HG03097 (cell line): ENCODE measurements at regions not wholly inside any gene's neighbourhood (a gene's known extent, or its start where the extent isn't known, plus 50 kb on each side); places are given as distances from the start of the nearest gene placed in this dataset.
"Not testable (repeated sequence)": the region's sequence is repeated elsewhere in the genome, so short reads cannot be mapped to it uniquely, and the experiment has no call there.

ENCODE experiments used
- ATAC-seq: cut with Tn5 transposase; IDR thresholded peaks from one replicate; pipeline ENCODE4 v1.9.1; 2021; ENCODE audit not compliant: unreplicated experiment, low FRiP score

DNA sequence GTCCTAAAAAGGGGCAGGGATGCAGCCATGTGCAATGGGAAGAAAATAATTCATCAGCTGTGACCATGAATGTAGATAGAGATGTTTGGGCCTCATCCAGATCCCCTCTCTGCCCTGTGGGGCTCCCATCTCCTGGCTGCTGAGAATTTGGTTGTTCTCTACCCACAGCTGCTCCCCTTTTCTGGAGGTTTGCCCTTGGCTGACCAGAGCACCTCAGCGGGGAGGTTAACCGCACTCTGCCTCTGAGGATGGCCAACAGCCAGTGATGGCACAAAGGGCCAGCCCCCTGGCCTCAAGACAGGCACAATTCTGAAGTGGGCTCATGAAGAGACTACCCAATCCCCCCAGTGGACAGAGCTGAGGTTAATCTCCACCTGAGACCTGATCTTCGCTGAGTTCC lies 61.5 kb upstream of the SERP2 start:
- ATAC-seq: no peak

DNA sequence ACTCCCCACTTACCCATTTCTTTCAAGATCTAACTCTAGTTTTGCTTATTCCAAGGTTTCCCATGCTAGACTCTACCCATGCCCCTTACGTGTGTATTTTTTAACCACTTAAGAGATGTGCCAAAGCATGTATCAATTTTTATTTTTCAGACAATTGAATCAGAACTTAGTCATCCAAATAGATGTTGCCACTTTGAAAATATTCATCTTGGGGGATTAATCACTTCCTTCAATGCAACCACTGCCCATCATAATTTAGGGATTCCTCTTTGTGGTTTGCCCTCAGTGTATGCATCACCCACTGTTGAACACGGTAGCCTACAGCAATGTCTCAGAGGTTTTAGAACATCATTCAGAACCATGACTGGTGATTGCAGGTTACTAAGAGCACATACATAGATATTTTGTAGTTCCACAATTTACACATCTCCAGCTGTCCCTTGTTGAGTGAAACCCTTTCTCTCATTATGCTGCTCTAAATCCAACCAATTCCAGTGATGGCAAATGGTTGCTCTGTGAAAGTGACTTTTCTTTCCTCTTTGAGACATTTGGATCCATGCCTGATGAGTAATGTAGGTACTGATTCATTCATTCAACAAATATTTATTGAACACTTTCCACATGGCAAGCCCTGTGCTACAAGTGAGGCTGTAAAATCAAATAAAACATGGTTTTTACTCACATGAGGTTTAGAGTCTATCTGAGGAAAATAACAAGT lies 60.6 kb upstream of the SERP2 start:
- no peak for ATAC-seq

GRCh38 chr13:44313674-44314073 lies 60.0 kb upstream of the SERP2 start:
- no peak for ATAC-seq

GRCh38 chr13:44314160-44314559 lies 59.5 kb upstream of the SERP2 start:
- ATAC-seq: not testable (repeated sequence)

DNA sequence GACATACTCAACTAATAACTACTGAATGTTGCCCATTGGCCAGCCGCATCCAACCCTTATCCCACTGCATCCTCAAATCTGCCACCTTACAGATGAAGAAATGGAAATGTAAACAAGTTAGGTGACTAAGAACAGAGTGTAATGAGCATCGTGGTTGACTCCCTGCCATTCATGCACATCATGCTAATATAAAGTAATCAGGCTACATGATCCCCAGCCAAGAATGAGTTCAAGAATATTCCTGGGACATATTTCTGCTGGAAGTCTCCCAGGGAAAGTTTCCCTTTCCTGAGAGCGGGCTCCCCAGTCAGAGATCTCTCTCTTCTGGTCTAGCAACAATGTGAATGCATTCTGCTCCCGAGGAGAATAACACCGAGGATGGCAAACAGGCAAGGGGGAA lies 55.9 kb upstream of the SERP2 start:
- no peak for ATAC-seq

DNA sequence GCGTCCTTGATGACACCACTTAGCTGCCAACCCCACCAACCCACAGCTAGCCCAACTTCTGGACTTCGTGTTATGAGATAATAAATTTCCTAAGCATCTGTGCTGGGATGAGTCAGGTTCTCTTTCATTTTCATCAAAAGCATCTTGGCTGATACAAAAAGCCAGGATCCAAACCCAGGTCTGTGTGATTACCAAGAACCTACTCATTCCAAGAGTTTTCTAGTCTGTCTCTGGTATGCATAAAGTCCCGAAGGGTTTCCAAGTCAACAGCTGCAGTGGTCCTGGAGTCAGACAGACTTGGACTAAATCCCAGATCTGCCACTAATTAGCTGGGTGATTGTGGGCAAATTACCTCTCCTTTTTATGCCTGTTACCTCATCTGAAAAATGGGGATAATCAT lies 55.5 kb upstream of the SERP2 start:
- ATAC-seq: no peak

GRCh38 chr13:44320611-44321010 lies 53.0 kb upstream of the SERP2 start:
- no peak for ATAC-seq

GRCh38 chr13:44321961-44322360 lies 51.7 kb upstream of the SERP2 start:
- ATAC-seq: no peak

- ATAC-seq: no peak
These were observed 50.7 kb upstream of the SERP2 start for GRCh38 chr13:44322928-44323327.

- ATAC-seq: no peak
These were observed 49.9 kb upstream of the SERP2 start for GRCh38 chr13:44323754-44324153.
